ENCODE measurements at regions not wholly inside any gene's neighbourhood (a gene's known extent, or its start where the extent isn't known, plus 50 kb on each side); places are given as distances from the start of the nearest gene placed in this dataset.
A peak's percentile ranks its signal among the peaks of the same experiment; 100 is the strongest.
"Not testable (repeated sequence)": the region's sequence is repeated elsewhere in the genome, so short reads cannot be mapped to it uniquely, and the experiment has no call there.

GRCh38 chr13:74280093-74280794 lies 146.0 kb upstream of the KLF12 start:
- no peak for DNase-seq

- no peak for DNase-seq
Measured at GRCh38 chr13:74278901-74279300, 144.7 kb upstream of the KLF12 start.

- no peak for DNase-seq
Measured at GRCh38 chr13:74274916-74275315, 140.7 kb upstream of the KLF12 start.

- peak; percentile 35 for DNase-seq
Measured at GRCh38 chr13:74273581-74273980, 139.4 kb upstream of the KLF12 start.

- DNase-seq = no peak
Measured at GRCh38 chr13:74272826-74273225, 138.6 kb upstream of the KLF12 start.

DNA sequence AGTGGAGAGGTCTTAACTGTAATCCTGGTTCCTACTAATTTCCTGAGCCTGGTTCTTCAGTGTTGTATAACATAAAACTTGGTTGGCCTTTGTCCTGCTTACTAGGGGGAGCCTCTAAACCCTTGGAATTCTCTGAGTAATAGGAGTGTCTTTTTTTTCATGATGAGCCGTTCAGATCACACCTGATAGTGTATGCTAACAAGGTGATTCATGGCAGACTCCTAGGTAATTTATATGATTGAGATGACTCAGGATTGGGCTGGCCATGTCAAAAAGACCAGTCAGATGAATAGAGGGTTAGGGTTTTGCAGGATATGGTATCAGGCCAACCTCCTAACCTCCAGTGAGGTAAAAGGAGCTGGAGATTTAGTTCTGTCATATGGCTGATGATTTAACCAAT lies 135.8 kb upstream of the KLF12 start:
- DNase-seq = no peak

DNA sequence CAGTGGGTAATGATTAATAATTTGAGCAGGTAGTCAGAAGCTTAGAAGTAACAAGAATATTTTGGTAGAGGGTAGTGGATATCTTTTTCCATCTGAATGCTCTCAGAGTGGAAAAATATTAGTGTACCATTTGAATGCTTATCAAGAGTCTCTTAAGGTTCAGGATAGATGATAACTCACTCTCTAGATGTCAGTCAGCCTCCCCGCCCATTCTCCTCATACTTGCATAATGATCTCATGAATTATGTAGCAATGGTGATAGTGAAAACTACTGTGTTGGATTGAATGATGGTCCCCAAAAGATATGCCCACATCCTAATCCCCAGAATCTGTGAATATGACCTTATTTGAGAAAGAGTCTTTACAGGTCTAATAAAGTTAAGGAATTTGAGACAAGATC lies 132.7 kb upstream of the KLF12 start:
- no peak for DNase-seq

DNA sequence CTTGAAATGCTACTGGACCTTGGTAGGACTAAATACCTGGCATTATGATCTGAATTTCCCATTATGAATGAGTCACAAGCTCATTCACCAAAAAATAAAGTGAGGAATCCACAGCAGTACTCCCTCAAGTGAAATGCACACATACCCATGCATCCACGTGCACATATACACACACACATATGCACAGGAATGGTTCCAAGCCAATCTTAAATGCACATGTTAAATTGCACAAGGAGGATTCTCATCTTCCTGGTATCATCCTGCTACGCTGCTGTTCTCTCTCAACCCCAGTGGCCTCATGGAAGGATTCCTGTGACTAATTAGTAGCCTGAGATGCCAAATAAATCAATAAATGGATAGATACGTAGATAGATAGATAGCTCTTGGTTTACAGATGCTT lies 132.1 kb upstream of the KLF12 start:
- no peak for DNase-seq

GRCh38 chr13:74264333-74264732 lies 130.1 kb upstream of the KLF12 start:
- no peak for DNase-seq

- not testable (repeated sequence) for DNase-seq
Measured at GRCh38 chr13:74260420-74260819, 126.2 kb upstream of the KLF12 start.

GRCh38 chr13:74259641-74260040 lies 125.4 kb upstream of the KLF12 start:
- no peak for DNase-seq

GRCh38 chr13:74258961-74259360 lies 124.8 kb upstream of the KLF12 start:
- DNase-seq = no peak

- no peak for DNase-seq
Measured at GRCh38 chr13:74256969-74257368, 122.8 kb upstream of the KLF12 start.

DNA sequence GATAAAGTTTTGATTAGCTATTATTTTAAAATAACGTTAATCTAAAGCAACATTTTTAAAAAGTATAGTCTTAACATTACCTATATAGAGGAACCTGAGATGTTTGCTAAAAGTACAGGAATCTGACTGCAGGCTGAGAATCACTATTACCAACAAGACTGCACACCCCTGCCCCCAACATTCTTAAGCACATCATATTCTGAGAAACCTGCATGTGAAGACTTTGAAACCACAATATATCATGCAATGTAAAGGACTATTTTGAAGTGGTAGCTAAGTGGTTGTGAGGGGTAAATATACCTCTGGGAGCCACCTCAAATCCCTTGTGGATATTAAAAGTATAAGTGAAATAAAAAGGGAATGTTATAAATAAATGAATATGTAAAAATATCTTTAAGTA lies 119.0 kb upstream of the KLF12 start:
- DNase-seq = no peak

GRCh38 chr13:74251778-74252519 lies 117.7 kb upstream of the KLF12 start:
- no peak for DNase-seq

- no peak for DNase-seq
Measured at GRCh38 chr13:74250738-74251190, 116.6 kb upstream of the KLF12 start.

GRCh38 chr13:74248477-74248876 lies 114.3 kb upstream of the KLF12 start:
- DNase-seq = no peak

- DNase-seq = no peak
Measured at GRCh38 chr13:74246487-74246886, 112.3 kb upstream of the KLF12 start.

DNA sequence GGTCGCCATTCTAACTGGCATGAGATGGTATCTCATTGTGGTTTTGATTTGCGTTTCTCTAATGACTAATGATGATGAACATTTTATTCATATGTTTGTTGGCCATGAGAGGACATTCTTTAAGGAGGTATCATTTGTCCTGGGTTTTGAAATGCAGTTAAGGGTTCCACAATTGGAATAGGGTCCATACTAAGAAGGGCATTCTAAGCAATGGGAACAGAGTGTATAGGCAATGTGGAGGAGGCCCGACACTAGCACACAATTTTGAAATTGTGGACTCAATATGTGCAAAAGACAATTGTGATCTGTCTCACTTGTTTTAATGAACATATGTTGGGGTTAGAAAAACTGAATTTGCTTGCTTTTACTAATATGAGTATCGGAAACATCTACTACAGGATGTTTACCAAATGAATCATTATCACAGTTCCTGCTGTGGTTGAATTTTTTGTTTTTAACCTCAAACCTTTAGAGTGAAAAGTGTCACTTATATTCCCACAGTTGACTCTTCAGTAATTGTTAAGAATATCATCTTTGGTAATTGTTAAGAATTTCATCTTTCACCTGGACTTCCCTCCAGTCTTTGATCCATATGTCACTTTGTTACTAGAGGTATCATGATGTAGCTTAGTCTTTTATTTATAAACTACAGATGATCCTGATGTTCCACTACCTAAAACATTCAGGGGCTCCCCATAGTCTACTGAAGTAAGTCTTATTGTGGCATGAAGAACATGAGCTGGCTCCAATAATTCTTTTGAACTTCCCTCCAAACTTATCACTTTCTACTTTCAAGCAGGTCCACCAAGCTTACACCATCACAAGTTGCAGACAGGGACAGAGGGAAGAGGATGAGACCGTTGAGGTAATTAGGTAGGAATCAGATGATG lies 109.7 kb upstream of the KLF12 start:
- no peak for DNase-seq

DNA sequence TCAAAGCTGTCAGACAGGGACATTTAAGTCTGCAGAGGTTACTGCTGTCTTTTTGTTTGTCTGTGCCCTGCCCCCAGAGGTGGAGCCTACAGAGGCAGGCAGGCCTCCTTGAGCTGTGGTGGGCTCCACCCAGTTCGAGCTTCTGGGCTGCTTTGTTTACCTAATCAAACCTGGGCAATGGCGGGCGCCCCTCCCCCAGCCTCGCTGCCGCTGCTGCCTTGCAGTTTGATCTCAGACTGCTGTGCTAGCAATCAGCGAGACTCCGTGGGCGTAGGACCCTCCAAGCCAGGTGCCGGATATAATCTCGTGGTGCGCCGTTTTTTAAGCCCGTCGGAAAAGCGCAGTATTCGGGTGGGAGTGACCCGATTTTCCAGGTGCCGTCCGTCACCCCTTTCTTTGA lies 107.1 kb upstream of the KLF12 start:
- DNase-seq = not testable (repeated sequence)

DNA sequence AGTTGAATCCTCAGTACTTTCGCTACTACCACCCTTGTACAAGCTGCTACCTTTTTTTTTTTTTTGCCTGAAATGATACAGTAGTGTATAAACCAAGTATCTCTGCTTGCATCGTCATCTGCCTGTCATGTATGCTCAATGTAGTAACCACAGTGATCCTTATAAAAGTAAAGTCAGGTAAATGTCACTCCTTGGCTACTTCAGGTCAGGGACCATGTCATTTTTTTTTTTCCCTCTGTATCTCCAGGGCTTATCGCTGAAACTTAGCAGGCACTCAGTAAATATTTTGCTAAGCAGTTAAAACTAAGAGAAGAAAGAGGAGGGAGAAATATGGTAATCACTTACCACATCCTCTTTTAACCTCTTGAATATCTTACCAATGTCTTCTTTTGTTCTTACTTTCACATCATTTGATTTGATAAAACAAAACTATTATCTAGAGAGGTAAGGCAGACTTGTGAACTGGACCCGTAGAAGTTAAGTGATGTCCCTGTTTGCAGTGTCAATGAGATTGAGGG lies 96.8 kb upstream of the KLF12 start:
- DNase-seq = no peak

DNA sequence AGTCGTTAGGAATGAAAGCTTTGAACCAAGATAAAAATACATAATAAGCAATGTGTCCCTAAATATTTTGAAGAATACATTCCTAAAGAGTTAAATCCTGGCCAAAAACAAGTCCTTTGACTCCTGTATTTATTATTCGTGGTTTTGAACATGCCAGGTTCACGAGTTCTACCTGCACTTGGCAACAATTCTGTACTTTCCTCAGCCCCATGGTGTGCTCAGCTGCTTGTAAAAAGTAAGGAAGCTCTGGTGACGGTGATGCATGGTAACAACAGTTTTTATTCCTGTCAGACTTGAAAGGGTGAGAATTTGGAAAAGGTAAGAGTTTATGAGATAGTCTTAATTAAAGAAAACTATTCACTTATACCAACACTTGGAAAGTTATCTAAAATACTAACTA lies 95.0 kb upstream of the KLF12 start:
- DNase-seq = no peak
